Gastroesophageal sphincter (tissue), 3 donors: ENCODE measurements at regions not wholly inside any gene's neighbourhood (a gene's known extent, or its start where the extent isn't known, plus 50 kb on each side); places are given as distances from the start of the nearest gene placed in this dataset.

ENCODE experiments used
- POLR2AphosphoS5 ChIP-seq: sonication (generic); formaldehyde crosslinking; IDR thresholded peaks from one replicate; pipeline ENCODE4 v1.6.1; 2017; ENCODE audit warnings: antibody characterized with exemption
- TF ChIP-seq, protein P1 (sequence below), 4 experiments: fragments of 200-600 bp in 2 of 4; fragments of 450-650 bp in 2 of 4; sonication (generic) in 1 of 4; IDR thresholded peaks; one replicate each; pipeline ENCODE4 v1.5.1; 2017 to 2019; ENCODE audit warnings: antibody characterized with exemption in 4 of 4, mild to moderate bottlenecking in 2 of 4, moderate library complexity in 2 of 4

DNA sequence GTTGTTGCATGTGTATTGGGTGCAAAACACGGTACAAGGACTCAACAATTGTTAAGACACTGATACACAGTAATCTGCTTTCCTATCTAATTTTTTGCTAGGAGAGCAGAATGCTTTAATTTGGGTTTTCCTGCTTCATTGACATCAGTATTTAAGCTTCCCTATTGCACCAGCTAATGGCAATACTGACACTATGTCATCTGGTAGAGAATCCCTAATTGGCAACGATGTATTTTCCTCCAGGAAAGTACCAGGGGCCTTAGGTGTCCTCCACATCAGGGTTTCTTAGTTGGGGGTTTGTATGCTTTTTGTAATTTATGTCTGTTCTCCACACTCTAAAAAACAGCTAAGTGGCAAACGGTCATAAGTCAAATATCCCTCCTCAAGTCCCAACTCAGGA is 76.5 kb upstream of the FRY start:
- TF ChIP-seq, protein P1, sequence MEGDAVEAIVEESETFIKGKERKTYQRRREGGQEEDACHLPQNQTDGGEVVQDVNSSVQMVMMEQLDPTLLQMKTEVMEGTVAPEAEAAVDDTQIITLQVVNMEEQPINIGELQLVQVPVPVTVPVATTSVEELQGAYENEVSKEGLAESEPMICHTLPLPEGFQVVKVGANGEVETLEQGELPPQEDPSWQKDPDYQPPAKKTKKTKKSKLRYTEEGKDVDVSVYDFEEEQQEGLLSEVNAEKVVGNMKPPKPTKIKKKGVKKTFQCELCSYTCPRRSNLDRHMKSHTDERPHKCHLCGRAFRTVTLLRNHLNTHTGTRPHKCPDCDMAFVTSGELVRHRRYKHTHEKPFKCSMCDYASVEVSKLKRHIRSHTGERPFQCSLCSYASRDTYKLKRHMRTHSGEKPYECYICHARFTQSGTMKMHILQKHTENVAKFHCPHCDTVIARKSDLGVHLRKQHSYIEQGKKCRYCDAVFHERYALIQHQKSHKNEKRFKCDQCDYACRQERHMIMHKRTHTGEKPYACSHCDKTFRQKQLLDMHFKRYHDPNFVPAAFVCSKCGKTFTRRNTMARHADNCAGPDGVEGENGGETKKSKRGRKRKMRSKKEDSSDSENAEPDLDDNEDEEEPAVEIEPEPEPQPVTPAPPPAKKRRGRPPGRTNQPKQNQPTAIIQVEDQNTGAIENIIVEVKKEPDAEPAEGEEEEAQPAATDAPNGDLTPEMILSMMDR (IDR thresholded peaks at IDR 0.05), result no peak
- no peak for TF ChIP-seq POLR2AphosphoS5
